Skeletal muscle tissue (tissue), 3 donors: ENCODE measurements at regions not wholly inside any gene's neighbourhood (a gene's known extent, or its start where the extent isn't known, plus 50 kb on each side); places are given as distances from the start of the nearest gene placed in this dataset.

Experiments
- H3K27ac ChIP-seq: one replicate; pipeline ENCODE4 v1.7.0; 2013; ENCODE audit warnings: mild to moderate bottlenecking, low read depth, low read length, inconsistent platforms
- H3K27me3 ChIP-seq, 3 donors: one replicate each; pipeline ENCODE4 v1.7.0; 2013; ENCODE audit warnings: low read length in 3 of 3; ENCODE audit not compliant: control insufficient read depth in 3 of 3, insufficient read depth in 3 of 3
- H3K36me3 ChIP-seq, 3 donors: one replicate each; pipeline ENCODE4 v1.7.0; 2013; ENCODE audit warnings: low read length in 3 of 3; ENCODE audit not compliant: control insufficient read depth in 3 of 3, insufficient read depth in 3 of 3
- H3K4me1 ChIP-seq, 3 donors: one replicate each; pipeline ENCODE4 v1.7.0; 2013; ENCODE audit warnings: low read length in 3 of 3, mild to moderate bottlenecking in 3 of 3; ENCODE audit not compliant: control insufficient read depth in 3 of 3, insufficient read depth in 3 of 3
- H3K4me3 ChIP-seq, 3 donors: one replicate each; pipeline ENCODE4 v1.7.0; 2013; ENCODE audit warnings: low read length in 3 of 3
- H3K9ac ChIP-seq, 3 donors: one replicate each; pipeline ENCODE4 v1.7.0; 2013; ENCODE audit warnings: low read length in 3 of 3, mild to moderate bottlenecking in 3 of 3, moderate library complexity in 2 of 3, low read depth in 1 of 3
- H3K9me3 ChIP-seq, 3 donors: one replicate each; pipeline ENCODE4 v1.7.0; 2013; ENCODE audit warnings: low read length in 3 of 3; ENCODE audit not compliant: control insufficient read depth in 3 of 3
- donor health status: Osteomylitis.

DNA sequence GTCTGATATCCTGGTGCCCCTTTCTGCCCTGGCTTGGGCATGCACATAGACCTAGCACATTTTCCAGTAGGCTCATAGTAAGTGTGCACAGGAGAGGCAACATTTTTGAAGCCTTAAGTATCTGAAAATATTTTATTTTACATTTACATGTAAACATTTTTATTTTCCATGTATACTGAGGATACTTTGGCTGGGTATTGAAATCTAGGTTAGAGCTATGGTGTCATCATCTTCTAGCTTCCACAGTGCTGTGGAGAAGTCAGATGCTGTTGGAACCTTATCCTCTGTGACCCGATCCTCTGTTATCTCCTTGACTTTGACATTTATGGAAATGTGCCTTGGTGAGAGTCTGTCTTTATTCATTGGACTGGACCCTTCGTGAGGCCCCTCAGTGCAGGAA, 74.1 kb downstream of the PLXNA1 start:
- Histone ChIP-seq H3K27me3 (peaks cover 0 to 2% (median 2%) of the 10 kb centered on the region in 3 donors), H3K27ac (no peak overlapping the region), H3K9me3 (peaks cover 0 to 7% (median 2%) of the 10 kb centered on the region in 3 donors), H3K4me1 (peaks cover 9 to 14% (median 11%) of the 10 kb centered on the region in 3 donors), H3K36me3 (no peaks in the 10 kb centered on the region), H3K4me3 (no peak overlapping the region), H3K9ac (no peak overlapping the region)

DNA sequence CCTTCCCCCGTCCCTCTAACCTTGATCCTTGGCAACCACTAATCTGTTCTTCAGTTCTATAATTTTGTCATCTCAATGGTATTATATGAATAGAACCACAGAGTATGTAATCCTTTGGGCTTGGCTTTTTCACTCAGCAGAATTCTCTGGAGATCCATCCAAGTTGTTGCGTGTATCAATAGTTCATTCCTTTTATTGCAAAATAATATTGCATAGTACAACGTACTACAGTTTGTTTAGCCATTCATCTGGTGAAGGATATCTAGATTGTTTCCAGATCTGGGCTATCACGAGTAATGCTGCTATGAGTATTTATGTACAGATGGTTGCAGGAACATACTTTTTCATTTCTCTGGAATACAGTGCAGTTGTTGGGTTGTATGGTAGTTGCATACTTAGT, 76.2 kb downstream of the PLXNA1 start:
- H3K4me3 ChIP-seq, result no peak overlapping the region
- no peak overlapping the region for H3K9ac ChIP-seq
- H3K27ac ChIP-seq, result no peak overlapping the region
- H3K36me3 ChIP-seq, result no peaks in the 10 kb centered on the region
- H3K9me3 ChIP-seq, result peaks cover 0 to 7% (median 2%) of the 10 kb centered on the region in 3 donors
- no peaks in the 10 kb centered on the region for H3K4me1 ChIP-seq
- H3K27me3 ChIP-seq, result peaks cover 0 to 3% (median 2%) of the 10 kb centered on the region in 3 donors

DNA sequence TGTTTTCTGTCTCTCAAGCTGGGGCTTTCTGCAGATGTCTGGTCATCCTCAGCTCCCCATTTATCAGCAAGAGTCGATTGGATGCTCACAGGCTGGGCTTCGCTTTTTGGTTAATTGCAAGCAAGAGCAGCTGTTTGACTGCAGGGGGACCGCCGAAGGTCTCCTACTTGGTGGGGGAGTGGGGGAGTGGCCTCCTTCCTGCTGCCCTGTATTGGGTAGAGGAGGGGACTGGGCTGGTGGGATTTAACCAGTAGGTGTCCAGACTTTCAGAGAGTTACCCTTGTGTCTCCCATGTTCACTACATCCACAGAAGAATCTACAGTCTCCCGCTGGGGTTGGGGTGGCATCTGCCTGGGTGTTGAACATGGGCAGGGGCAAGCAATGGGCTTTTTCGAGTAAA, 78.7 kb downstream of the PLXNA1 start:
- Histone ChIP-seq H3K27me3 (peaks cover 2 to 4% (median 3%) of the 10 kb centered on the region in 3 donors), H3K4me1 (peaks cover 0 to 3% (median 0%) of the 10 kb centered on the region in 3 donors), H3K36me3 (no peaks in the 10 kb centered on the region), H3K9me3 (peaks cover 0 to 7% (median 2%) of the 10 kb centered on the region in 3 donors), H3K27ac (no peak overlapping the region), H3K4me3 (no peak overlapping the region), H3K9ac (no peak overlapping the region)

DNA sequence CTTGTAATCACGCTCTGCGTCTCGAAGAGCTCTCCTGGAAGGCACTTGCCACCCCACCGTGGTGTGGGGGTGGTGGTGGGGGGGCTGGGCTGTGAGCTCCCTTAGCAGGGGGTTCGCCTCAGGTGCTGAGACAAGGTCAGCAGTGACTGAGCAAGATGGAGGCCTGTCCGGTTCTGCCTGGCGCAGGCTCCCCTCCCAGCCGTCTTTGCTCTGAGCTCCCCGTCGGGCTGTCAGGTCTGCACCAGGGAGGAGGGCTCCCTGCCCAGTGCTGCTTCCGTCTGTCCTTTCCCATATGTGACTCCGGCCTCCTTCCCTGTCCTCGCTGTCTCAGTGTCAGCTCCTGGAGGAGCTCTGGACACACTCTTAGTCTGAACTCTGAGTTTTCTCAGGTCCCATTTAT, 80.0 kb downstream of the PLXNA1 start:
- H3K4me1 ChIP-seq, result peaks cover 0 to 3% (median 0%) of the 10 kb centered on the region in 3 donors
- H3K9me3 ChIP-seq, result peaks cover 0 to 3% (median 0%) of the 10 kb centered on the region in 3 donors
- H3K36me3 ChIP-seq, result no peaks in the 10 kb centered on the region
- no peak overlapping the region for H3K27ac ChIP-seq
- H3K4me3 ChIP-seq, result no peak overlapping the region
- H3K9ac ChIP-seq, result no peak overlapping the region
- H3K27me3 ChIP-seq, result peaks cover 5 to 17% (median 8%) of the 10 kb centered on the region in 3 donors

DNA sequence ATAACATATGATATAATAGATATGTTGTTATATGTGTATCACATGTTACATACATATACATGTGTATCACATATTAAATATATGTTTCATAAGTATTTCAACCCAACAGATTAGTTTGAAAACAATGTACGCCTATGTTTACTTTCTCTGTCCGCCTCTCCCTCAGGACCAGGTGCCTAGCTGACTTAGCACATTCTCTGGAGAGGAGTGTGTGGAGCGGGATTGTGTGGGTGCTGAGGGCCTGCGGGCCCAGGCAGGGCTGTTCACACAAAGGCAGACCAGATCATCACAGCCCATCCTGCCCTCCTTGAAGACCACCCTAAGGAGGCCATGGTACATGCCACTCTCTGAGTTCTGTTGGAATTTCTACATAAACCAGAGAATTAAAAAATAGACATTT, 81.0 kb downstream of the PLXNA1 start:
- no peak overlapping the region for H3K9ac ChIP-seq
- no peak overlapping the region for H3K27ac ChIP-seq
- peaks cover 0 to 3% (median 0%) of the 10 kb centered on the region in 3 donors for H3K4me1 ChIP-seq
- H3K4me3 ChIP-seq, result no peak overlapping the region
- peaks cover 0 to 3% (median 0%) of the 10 kb centered on the region in 3 donors for H3K9me3 ChIP-seq
- H3K36me3 ChIP-seq, result no peaks in the 10 kb centered on the region
- peaks cover 5 to 18% (median 8%) of the 10 kb centered on the region in 3 donors for H3K27me3 ChIP-seq

DNA sequence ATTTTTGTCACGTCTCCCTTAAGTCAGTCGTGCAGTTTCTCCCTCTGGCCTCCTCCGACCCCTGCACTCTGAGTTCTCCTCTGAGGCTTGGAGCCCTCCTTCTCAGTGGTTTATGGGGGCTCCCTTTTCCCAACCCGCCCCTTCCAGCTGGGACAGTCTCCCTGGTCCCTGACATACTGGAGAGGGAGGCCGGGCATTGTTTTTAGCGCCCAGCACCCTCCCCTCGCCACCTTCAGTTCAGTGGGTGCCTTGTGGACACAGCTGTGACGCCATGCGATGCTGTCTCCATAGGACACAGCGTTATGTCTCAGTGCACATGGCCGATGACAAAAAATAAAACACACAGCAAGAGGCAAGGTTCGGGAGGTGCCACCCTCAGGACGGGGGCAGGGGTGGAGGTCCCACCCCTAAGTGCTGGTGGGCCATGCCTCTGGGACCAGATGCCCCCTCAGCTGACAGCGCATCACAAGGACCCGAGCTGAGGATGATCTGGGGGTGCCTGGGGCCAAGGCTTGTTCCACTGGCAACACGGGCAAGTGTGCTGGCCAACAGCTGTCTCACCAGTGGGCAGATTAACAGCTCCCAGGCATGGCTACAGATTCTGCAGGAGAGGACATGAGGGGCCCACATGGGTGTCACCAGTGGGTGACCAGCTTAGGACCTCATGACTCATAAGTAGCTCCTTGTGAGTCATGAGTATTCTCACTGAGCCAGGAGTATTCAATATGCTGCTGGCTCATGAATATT, 81.6 kb downstream of the PLXNA1 start:
- H3K27me3 ChIP-seq, result peaks cover 5 to 18% (median 8%) of the 10 kb centered on the region in 3 donors

DNA sequence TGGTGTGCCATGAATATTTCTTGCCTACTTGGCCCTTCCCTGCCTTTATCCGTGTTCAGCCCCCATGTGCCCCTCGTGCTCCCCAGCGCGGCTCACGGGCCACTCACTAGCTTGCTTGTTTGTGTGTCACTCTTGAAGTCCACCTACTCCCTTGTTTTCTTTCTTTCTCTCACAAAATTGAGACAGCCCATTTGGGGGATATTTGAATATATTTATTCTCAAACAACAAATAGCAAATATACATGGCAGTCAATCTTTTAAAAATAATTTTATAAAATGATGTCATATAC, 82.2 kb downstream of the PLXNA1 start:
- Histone ChIP-seq H3K36me3 (no peaks in the 10 kb centered on the region), H3K9ac (no peak overlapping the region), H3K27me3 (peaks cover 5 to 18% (median 8%) of the 10 kb centered on the region in 3 donors), H3K4me1 (peaks cover 0 to 3% (median 0%) of the 10 kb centered on the region in 3 donors), H3K9me3 (no peaks in the 10 kb centered on the region), H3K27ac (no peak overlapping the region), H3K4me3 (no peak overlapping the region)

More for the DNA sequence above, 81.6 kb downstream of the PLXNA1 start:
- Histone ChIP-seq H3K9ac (no peak overlapping the region), H3K27ac (no peak overlapping the region), H3K36me3 (no peaks in the 10 kb centered on the region), H3K4me1 (peaks cover 0 to 3% (median 0%) of the 10 kb centered on the region in 3 donors), H3K9me3 (peaks cover 0 to 1% (median 0%) of the 10 kb centered on the region in 3 donors), H3K4me3 (no peak overlapping the region)

DNA sequence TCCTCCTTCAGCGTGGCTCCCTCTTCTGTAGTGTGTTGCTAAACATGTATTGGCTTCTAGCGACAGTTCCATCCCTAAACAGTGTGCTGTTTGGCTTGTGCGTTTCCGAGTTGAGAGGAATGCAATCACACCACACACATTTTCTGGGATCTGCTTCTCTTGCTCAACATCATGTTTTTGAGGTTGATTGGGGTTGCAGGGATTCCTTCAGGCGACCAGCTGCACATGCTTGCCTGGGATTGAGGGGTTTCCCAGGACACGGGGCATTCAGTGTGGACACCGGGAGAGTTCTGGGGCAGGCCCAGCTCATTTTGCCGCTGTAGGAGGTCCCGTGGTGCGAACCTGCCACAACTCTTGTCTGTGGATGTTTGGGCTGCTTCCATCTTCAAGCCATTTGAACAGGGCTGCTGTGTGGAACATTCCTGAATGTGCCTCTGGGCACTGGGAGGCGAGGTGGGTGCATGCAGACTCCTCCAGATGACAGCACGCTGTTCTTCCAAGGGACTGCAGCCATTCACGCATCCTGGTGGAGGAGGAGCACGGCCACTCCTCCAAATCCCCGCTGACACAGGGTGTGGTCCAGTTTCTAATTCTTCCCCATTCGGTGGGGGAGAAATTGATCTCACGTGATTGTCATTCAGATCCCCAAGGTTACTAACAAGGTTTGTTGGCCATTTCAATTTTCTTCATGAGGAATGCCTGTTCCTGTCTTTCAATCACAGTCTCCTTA, 82.8 kb downstream of the PLXNA1 start:
- Histone ChIP-seq H3K9ac (no peak overlapping the region), H3K4me1 (peaks cover 0 to 3% (median 0%) of the 10 kb centered on the region in 3 donors), H3K36me3 (no peaks in the 10 kb centered on the region), H3K27ac (no peak overlapping the region), H3K27me3 (peaks cover 8 to 18% (median 10%) of the 10 kb centered on the region in 3 donors), H3K4me3 (no peak overlapping the region), H3K9me3 (no peaks in the 10 kb centered on the region)

DNA sequence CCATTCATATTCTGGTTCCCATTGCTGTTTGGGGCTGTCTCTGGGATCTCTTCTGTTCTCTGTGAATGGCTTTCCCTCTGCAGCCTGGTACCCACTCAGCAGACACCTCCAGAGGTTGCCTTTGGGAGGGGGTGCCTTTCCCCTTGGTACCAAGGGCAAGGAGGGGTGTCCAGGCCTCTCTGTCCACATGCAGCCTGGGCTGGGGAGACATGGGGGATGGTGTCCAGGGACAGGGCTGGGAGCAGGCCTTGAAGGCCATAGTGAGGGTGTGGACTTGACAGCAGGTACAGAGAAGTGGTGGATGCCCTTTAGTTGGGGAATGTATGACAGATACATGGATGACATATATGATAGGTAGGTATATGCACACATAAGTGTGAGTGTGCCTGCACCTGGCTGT, 83.7 kb downstream of the PLXNA1 start:
- H3K27me3 ChIP-seq, result peaks cover 8 to 18% (median 15%) of the 10 kb centered on the region in 3 donors
- H3K9me3 ChIP-seq, result no peaks in the 10 kb centered on the region

More for the DNA sequence above, 83.7 kb downstream of the PLXNA1 start:
- H3K27ac ChIP-seq, result no peak overlapping the region
- H3K4me1 ChIP-seq, result peaks cover 0 to 3% (median 0%) of the 10 kb centered on the region in 3 donors
- H3K4me3 ChIP-seq, result no peak overlapping the region
- H3K36me3 ChIP-seq, result no peaks in the 10 kb centered on the region
- no peak overlapping the region for H3K9ac ChIP-seq
